HCT116 (cell line): ENCODE measurements at regions not wholly inside any gene's neighbourhood (a gene's known extent, or its start where the extent isn't known, plus 50 kb on each side); places are given as distances from the start of the nearest gene placed in this dataset.

Experiments used
- ATAC-seq: fragments of 200-7000 bp; cut with Tn5 transposase; 2 replicates; pipeline ENCODE4 v1.9.1; 2020; ENCODE audit warnings: mild to moderate bottlenecking, moderate library complexity
- BruUV-seq: library from RNA; stranded (reverse); fragments of 400-500 nt; replicated peaks from 2 replicates; lab custom pipeline; 2021; lab: Mats Ljungman, UMichigan
- CTCF ChIA-PET: fragments of 300-600 bp; sonication (Branson Sonifier 250); formaldehyde crosslinking; loops from one replicate; lab custom pipeline; 2021; ENCODE audit warnings: antibody characterized with exemption; lab: Charles Lee
- POLR2A ChIA-PET: fragments of 300-600, 350-600 bp; sonication (Branson Sonifier 250); formaldehyde crosslinking; loops from one replicate; lab custom pipeline; 2021; ENCODE audit warnings: antibody characterized with exemption; lab: Charles Lee
- RAD21 ChIA-PET, 2 experiments: fragments of 300-600 bp; sonication (Branson Sonifier 250); formaldehyde crosslinking; loops; one replicate each; lab custom pipeline; 2023; ENCODE audit warnings: low total read pairs in 2 of 2; ENCODE audit not compliant: uncharacterized antibody in 2 of 2, unreplicated experiment in 2 of 2, low non-redundant PET in 1 of 2; lab: Charles Lee
- DNase-seq: peaks from one replicate; pipeline ENCODE4 v3.0.0-alpha.2; 2010; ENCODE audit warnings: low read depth, low spot score
- H2AFZ ChIP-seq: fragments of 200-600 bp; shearing (Covaris generic), sonication (generic); 2 replicates; pipeline ENCODE4 v1.6.1; 2017; ENCODE audit warnings: low read depth, mixed run types, mixed read lengths, antibody characterized with exemption, low read length; ENCODE audit not compliant: poor library complexity, severe bottlenecking
- H3K27ac ChIP-seq: 2 replicates; pipeline ENCODE4 v1.5.1; 2012; ENCODE audit warnings: low read depth, low read length
- H3K27me3 ChIP-seq: fragments of 200-600 bp; sonication (generic); 2 replicates; pipeline ENCODE4 v1.6.1; 2016; ENCODE audit warnings: mixed run types, low read length, mixed read lengths; ENCODE audit not compliant: insufficient read depth
- H3K36me3 ChIP-seq, 2 experiments: fragments of 200-500 bp in 1 of 2; fragments of 200-600 bp in 1 of 2; sonication (Bioruptor generic) in 1 of 2; sonication (generic) in 1 of 2; 2 replicates each; pipeline versions ENCODE4 v1.5.1 to v1.6.1; 2014 to 2016; ENCODE audit warnings: low read length in 2 of 2, inconsistent platforms in 1 of 2, mixed read lengths in 1 of 2, mixed run types in 1 of 2; ENCODE audit not compliant: insufficient read depth in 2 of 2, control insufficient read depth in 1 of 2
- H3K4me1 ChIP-seq, 2 experiments: fragments of 200-600 bp in 1 of 2; sonication (generic) in 1 of 2; 2 replicates each; pipeline versions ENCODE4 v1.5.1 to v1.6.1; 2012 to 2017; ENCODE audit warnings: low read length in 2 of 2, inconsistent platforms in 1 of 2, mild to moderate bottlenecking in 1 of 2, mixed read lengths in 1 of 2, mixed run types in 1 of 2, moderate library complexity in 1 of 2; ENCODE audit not compliant: insufficient read depth in 2 of 2, control insufficient read depth in 1 of 2
- H3K4me2 ChIP-seq: fragments of 200-600 bp; sonication (generic); 2 replicates; pipeline ENCODE4 v1.6.1; 2017; ENCODE audit warnings: mixed run types, low read length, mixed read lengths
- H3K4me3 ChIP-seq, 2 experiments: fragments of 200-600 bp in 1 of 2; sonication (generic) in 1 of 2; replicated peaks in 1 of 2; 2 replicates each; pipeline ENCODE4 v1.5.1; 2011 to 2016; ENCODE audit warnings: low read length in 2 of 2, control low read depth in 1 of 2, low read depth in 1 of 2, mild to moderate bottlenecking in 1 of 2, mixed read lengths in 1 of 2, mixed run types in 1 of 2
- H3K79me2 ChIP-seq: fragments of 200-600 bp; sonication (generic); 2 replicates; pipeline ENCODE4 v1.6.1; 2017; ENCODE audit warnings: mild to moderate bottlenecking, mixed run types, low read length, moderate library complexity, mixed read lengths; ENCODE audit not compliant: insufficient read depth
- H3K9ac ChIP-seq: fragments of 200-600 bp; sonication (generic); 2 replicates; pipeline ENCODE4 v1.6.1; 2016; ENCODE audit warnings: low read length, mixed read lengths
- H3K9me2 ChIP-seq: fragments of 200-600 bp; sonication (generic), shearing (Covaris generic); 2 replicates; pipeline ENCODE4 v1.6.1; 2017; ENCODE audit warnings: mixed run types, mild to moderate bottlenecking, moderate library complexity; ENCODE audit not compliant: insufficient read depth
- H3K9me3 ChIP-seq, 2 experiments: fragments of 200-500 bp in 1 of 2; fragments of 200-600 bp in 1 of 2; sonication (Bioruptor generic) in 1 of 2; sonication (generic) in 1 of 2; 2 replicates each; pipeline ENCODE4 v1.6.1; 2014 to 2017; ENCODE audit warnings: low read length in 2 of 2, mixed read lengths in 2 of 2, inconsistent platforms in 1 of 2, low read depth in 1 of 2, mild to moderate bottlenecking in 1 of 2, mixed run types in 1 of 2, moderate library complexity in 1 of 2; ENCODE audit not compliant: control insufficient read depth in 1 of 2, insufficient read depth in 1 of 2
- H4K20me1 ChIP-seq: fragments of 200-600 bp; sonication (generic), shearing (Covaris generic); 2 replicates; pipeline ENCODE4 v1.6.1; 2017; ENCODE audit warnings: mixed run types, mild to moderate bottlenecking, moderate library complexity; ENCODE audit not compliant: insufficient read depth
- ATF3 ChIP-seq: IDR thresholded peaks from 2 replicates; pipeline ENCODE4 v1.6.1; 2012
- CEBPB ChIP-seq: IDR thresholded peaks from 2 replicates; pipeline ENCODE4 v1.6.1; 2012; ENCODE audit warnings: low read depth
- CTCF ChIP-seq, 3 experiments: fragments of 200-600 bp in 1 of 3; sonication (generic) in 1 of 3; IDR thresholded peaks in 2 of 3; conservative IDR thresholded peaks in 1 of 3; 2 replicates each; pipeline ENCODE4 v1.5.1; 2012 to 2017; ENCODE audit warnings: low read depth in 2 of 3, low read length in 2 of 3, antibody characterized with exemption in 1 of 3, borderline replicate concordance in 1 of 3, control low read depth in 1 of 3, mild to moderate bottlenecking in 1 of 3, mixed read lengths in 1 of 3, mixed run types in 1 of 3, moderate library complexity in 1 of 3; ENCODE audit not compliant: insufficient read depth in 1 of 3
- ELF1 ChIP-seq: IDR thresholded peaks from 2 replicates; pipeline ENCODE4 v1.6.1; 2012; ENCODE audit warnings: low read depth, borderline replicate concordance
- FOSL1 ChIP-seq: IDR thresholded peaks from 2 replicates; pipeline ENCODE4 v1.6.1; 2012; ENCODE audit warnings: low read depth
- JUND ChIP-seq: IDR thresholded peaks from 2 replicates; pipeline ENCODE4 v1.6.1; 2012
- POLR2A ChIP-seq: IDR thresholded peaks from 2 replicates; pipeline ENCODE4 v1.7.0; 2011; ENCODE audit warnings: borderline replicate concordance; ENCODE audit not compliant: insufficient read depth, insufficient read length; ENCODE audit errors: extremely low read depth
- RAD21 ChIP-seq: IDR thresholded peaks from 2 replicates; pipeline ENCODE4 v1.6.1; 2012; ENCODE audit warnings: low read depth, mild to moderate bottlenecking
- SP1 ChIP-seq: IDR thresholded peaks from 2 replicates; pipeline ENCODE4 v1.6.1; 2012; ENCODE audit warnings: low read depth
- SRF ChIP-seq: IDR thresholded peaks from 2 replicates; pipeline ENCODE4 v1.6.1; 2012; ENCODE audit warnings: low read depth
- TCF7L2 ChIP-seq: IDR thresholded peaks from 2 replicates; pipeline ENCODE4 v1.7.0; 2011; ENCODE audit warnings: borderline replicate concordance, inconsistent platforms; ENCODE audit not compliant: insufficient read depth, insufficient read length; ENCODE audit errors: extremely low read depth
- ZBTB33 ChIP-seq: IDR thresholded peaks from 2 replicates; pipeline ENCODE4 v1.6.1; 2011; ENCODE audit warnings: mild to moderate bottlenecking, low read length, moderate library complexity; ENCODE audit not compliant: insufficient replicate concordance; ENCODE audit errors: extremely low read depth
- ZFX ChIP-seq: fragments of 450-650 bp; IDR thresholded peaks from 2 replicates; pipeline ENCODE4 v1.6.1; 2017
- intact Hi-C: fragments of 100-400 bp; cut with micrococcal nuclease; formaldehyde crosslinking; loops from 2 replicates; pipeline ENCODE4 v1.10.0; 2022

- ChIA-PET RAD21 (no interaction called here), CTCF (no interaction called here), POLR2A (no interaction called here)
- ATAC-seq (no peak), DNase-seq (no peak)
- BruUV-seq = no TSS peak
- no peaks in the 10 kb centered on the region for H3K36me3 ChIP-seq
- H3K9me3 ChIP-seq = peaks cover 6 to 14% of the 10 kb centered on the region in 2 experiments; a peak in 2 of 4 replicates
- H3K9me2 ChIP-seq = no peaks in the 10 kb centered on the region
- H3K27ac ChIP-seq = no peak overlapping the region
- H3K27me3 ChIP-seq = no peaks in the 10 kb centered on the region
- no peak overlapping the region for H3K4me2 ChIP-seq
- H2AFZ ChIP-seq = no peak overlapping the region
- no peaks in the 10 kb centered on the region for H3K79me2 ChIP-seq
- no peak overlapping the region for H3K4me3 ChIP-seq
- peaks cover 0 to 4% of the 10 kb centered on the region in 2 experiments; a peak in 1 of 4 replicates for H3K4me1 ChIP-seq
- intact Hi-C loops = no loop called here
- no peaks in the 10 kb centered on the region for H4K20me1 ChIP-seq
- no peak overlapping the region for H3K9ac ChIP-seq
- TF ChIP-seq ELF1 (no peak), POLR2A (no peak), TCF7L2 (no peak), FOSL1 (no peak)
Observed at GRCh38 chr5:38742821-38743220, 103.0 kb upstream of the OSMR start.

- peaks cover 6 to 14% of the 10 kb centered on the region in 2 experiments; a peak in 2 of 4 replicates for H3K9me3 ChIP-seq
- H3K9ac ChIP-seq = no peak overlapping the region
- no peaks in the 10 kb centered on the region for H3K36me3 ChIP-seq
- H2AFZ ChIP-seq = no peak overlapping the region
- no peak for ATAC-seq
- no peaks in the 10 kb centered on the region for H3K79me2 ChIP-seq
- no TSS peak for BruUV-seq
- CTCF ChIA-PET = interaction anchor here (1.3 kb wide), 1 partner anchor 302 kb away, joined by 3 read pairs; no protein-coding TSS in a partner anchor
- no peak for TF ChIP-seq SRF
- no peak for TF ChIP-seq ELF1
- no peak for TF ChIP-seq CEBPB
- TF ChIP-seq ATF3 = no peak
- no peak for TF ChIP-seq TCF7L2
- no peak for TF ChIP-seq FOSL1
- no peak for TF ChIP-seq ZBTB33
- TF ChIP-seq SP1 = no peak
- no peak for TF ChIP-seq ZFX
- TF ChIP-seq RAD21 = no peak
- no peak for TF ChIP-seq CTCF (IDR thresholded peaks at IDR 0.05 in 2 of 3, conservative IDR thresholded peaks at IDR 0.05 in 1 of 3; ENCODE audit: borderline replicate concordance in 1 of 3, insufficient read depth in 1 of 3, low read depth in 2 of 3, low read length in 2 of 3)
- no peak for TF ChIP-seq JUND
- RAD21 ChIA-PET = no interaction called here
- no peaks in the 10 kb centered on the region for H3K9me2 ChIP-seq
- H4K20me1 ChIP-seq = no peaks in the 10 kb centered on the region
- intact Hi-C loops = no loop called here
- POLR2A ChIA-PET = no interaction called here
- peaks cover 0 to 4% of the 10 kb centered on the region in 2 experiments; a peak in 1 of 4 replicates for H3K4me1 ChIP-seq
- no peak overlapping the region for H3K4me3 ChIP-seq
- DNase-seq = no peak
- no peak overlapping the region for H3K27ac ChIP-seq
- H3K4me2 ChIP-seq = no peak overlapping the region
- no peaks in the 10 kb centered on the region for H3K27me3 ChIP-seq
Observed at GRCh38 chr5:38743562-38743961, 102.2 kb upstream of the OSMR start.
